DOHH2 (cell line): ENCODE measurements at regions not wholly inside any gene's neighbourhood (a gene's known extent, or its start where the extent isn't known, plus 50 kb on each side); places are given as distances from the start of the nearest gene placed in this dataset.

Source experiments
- CTCF ChIP-seq: fragments of 200-600 bp; sonication (generic); IDR thresholded peaks from one replicate; pipeline ENCODE4 v1.5.1; 2014; ENCODE audit warnings: antibody characterized with exemption, mild to moderate bottlenecking, low read depth, low read length; ENCODE audit not compliant: poor library complexity, severe bottlenecking
- EZH2phosphoT487 ChIP-seq: fragments of 200-600 bp; sonication (generic); IDR thresholded peaks from 2 replicates; pipeline ENCODE4 v1.6.1; 2017; ENCODE audit warnings: borderline replicate concordance, mild to moderate bottlenecking, antibody characterized with exemption, low read length, moderate library complexity, mixed read lengths

GRCh38 chr6:10170816-10171215 is 244.1 kb downstream of the TFAP2A start:
- no peak for TF ChIP-seq CTCF
- no peak for TF ChIP-seq EZH2phosphoT487
